CD4-positive, alpha-beta memory T cell (primary cell): ENCODE measurements at regions not wholly inside any gene's neighbourhood (a gene's known extent, or its start where the extent isn't known, plus 50 kb on each side); places are given as distances from the start of the nearest gene placed in this dataset.

Experiments
- CTCF ChIA-PET: fragments of 350-600 bp; sonication (Branson Sonifier 250); formaldehyde crosslinking; loops from one replicate; lab custom pipeline; 2021; ENCODE audit warnings: inconsistent platforms; ENCODE audit not compliant: partially characterized antibody; lab: Charles Lee
- POLR2A ChIA-PET: fragments of 350-600 bp; sonication (Branson Sonifier 250); formaldehyde crosslinking; loops from one replicate; lab custom pipeline; 2021; ENCODE audit not compliant: partially characterized antibody; lab: Charles Lee
- DNase-seq, 5 donors: peaks; one replicate each; pipeline versions ENCODE4 v3.0.0 to v3.0.0-alpha.2; 2020 to 2022; ENCODE audit warnings: mixed read lengths in 1 of 5
- H3K27ac ChIP-seq: one replicate; pipeline ENCODE4 v1.7.0; 2013; ENCODE audit warnings: low read depth, low read length
- H3K27me3 ChIP-seq: 2 replicates; pipeline ENCODE4 v1.7.0; 2013; ENCODE audit warnings: mild to moderate bottlenecking, low read length, moderate library complexity; ENCODE audit not compliant: insufficient read depth
- H3K36me3 ChIP-seq: 2 replicates; pipeline ENCODE4 v1.7.0; 2013; ENCODE audit warnings: mild to moderate bottlenecking, low read length, moderate library complexity; ENCODE audit not compliant: insufficient read depth
- H3K4me1 ChIP-seq: 2 replicates; pipeline ENCODE4 v1.7.0; 2013; ENCODE audit warnings: mild to moderate bottlenecking, low read length, moderate library complexity; ENCODE audit not compliant: insufficient read depth
- H3K4me3 ChIP-seq, 2 donors: one replicate each; pipeline ENCODE4 v1.7.0; 2013; ENCODE audit warnings: low read length in 2 of 2, mild to moderate bottlenecking in 1 of 2
- H3K9me3 ChIP-seq, 2 donors: one replicate each; pipeline ENCODE4 v1.7.0; 2013; ENCODE audit warnings: low read length in 2 of 2, control low read depth in 1 of 2; ENCODE audit not compliant: control insufficient read depth in 1 of 2
- H3K27ac Mint-ChIP-seq, 7 donors: one replicate each; pipeline ENCODE4 v1.8.0; 2020 to 2021; ENCODE audit warnings: mixed read lengths in 7 of 7, mild to moderate bottlenecking in 6 of 7, inconsistent platforms in 3 of 7, moderate library complexity in 3 of 7
- H3K27me3 Mint-ChIP-seq, 2 donors: one replicate each; pipeline ENCODE4 v1.8.0; 2020 to 2021; ENCODE audit warnings: mixed read lengths in 2 of 2
- H3K36me3 Mint-ChIP-seq, 2 donors: one replicate each; pipeline ENCODE4 v1.8.0; 2020 to 2021; ENCODE audit warnings: mixed read lengths in 2 of 2, inconsistent platforms in 1 of 2, mild to moderate bottlenecking in 1 of 2
- H3K4me1 Mint-ChIP-seq, 4 donors: one replicate each; pipeline ENCODE4 v1.8.0; 2020 to 2021; ENCODE audit warnings: mixed read lengths in 4 of 4, mild to moderate bottlenecking in 1 of 4
- H3K4me3 Mint-ChIP-seq, 8 donors: one replicate each; pipeline ENCODE4 v1.8.0; 2020 to 2021; ENCODE audit warnings: mixed read lengths in 8 of 8, mild to moderate bottlenecking in 7 of 8, moderate library complexity in 6 of 8, inconsistent platforms in 3 of 8
- H3K9me3 Mint-ChIP-seq, 8 donors: one replicate each; pipeline ENCODE4 v1.8.0; 2020 to 2021; ENCODE audit warnings: mixed read lengths in 8 of 8, mild to moderate bottlenecking in 5 of 8, inconsistent platforms in 3 of 8, moderate library complexity in 1 of 8
- intact Hi-C: fragments of 100-400 bp; cut with micrococcal nuclease; formaldehyde crosslinking; loops from one replicate; pipeline ENCODE4 v1.15.1; 2023

GRCh38 chr17:5662409-5663085 is 78.2 kb upstream of the NLRP1 start:
- H3K27ac ChIP-seq: no peak overlapping the region
- peaks cover 2 to 11% of the 10 kb centered on the region in 2 donors for H3K27me3 Mint-ChIP-seq
- no peak overlapping the region for H3K4me3 ChIP-seq
- H3K9me3 ChIP-seq: no peaks in the 10 kb centered on the region
- H3K4me1 ChIP-seq: no peaks in the 10 kb centered on the region
- ChIA-PET POLR2A (no interaction called here), CTCF (no interaction called here)
- H3K36me3 ChIP-seq: no peaks in the 10 kb centered on the region
- intact Hi-C loops: no loop called here
- H3K27me3 ChIP-seq: no peaks in the 10 kb centered on the region
- peak overlapping the region in 1 of 7 donors; percentile 52 for H3K27ac Mint-ChIP-seq
- H3K4me3 Mint-ChIP-seq: no peak overlapping the region
- no peak for DNase-seq
- no peaks in the 10 kb centered on the region for H3K9me3 Mint-ChIP-seq
- no peaks in the 10 kb centered on the region for H3K36me3 Mint-ChIP-seq
- no peaks in the 10 kb centered on the region for H3K4me1 Mint-ChIP-seq

- Mint-ChIP-seq H3K4me1 (no peaks in the 10 kb centered on the region), H3K9me3 (no peaks in the 10 kb centered on the region), H3K27ac (no peak overlapping the region), H3K27me3 (peaks cover 14 to 21% of the 10 kb centered on the region in 2 donors), H3K36me3 (no peaks in the 10 kb centered on the region), H3K4me3 (no peak overlapping the region)
- DNase-seq: no peak
- Histone ChIP-seq H3K27me3 (no peaks in the 10 kb centered on the region), H3K36me3 (no peaks in the 10 kb centered on the region), H3K27ac (no peak overlapping the region), H3K4me1 (no peaks in the 10 kb centered on the region), H3K4me3 (no peak overlapping the region), H3K9me3 (no peaks in the 10 kb centered on the region)
- ChIA-PET CTCF (no interaction called here), POLR2A (no interaction called here)
- intact Hi-C loops: no loop called here
These were observed 80.9 kb upstream of the NLRP1 start for GRCh38 chr17:5665164-5665563.

DNA sequence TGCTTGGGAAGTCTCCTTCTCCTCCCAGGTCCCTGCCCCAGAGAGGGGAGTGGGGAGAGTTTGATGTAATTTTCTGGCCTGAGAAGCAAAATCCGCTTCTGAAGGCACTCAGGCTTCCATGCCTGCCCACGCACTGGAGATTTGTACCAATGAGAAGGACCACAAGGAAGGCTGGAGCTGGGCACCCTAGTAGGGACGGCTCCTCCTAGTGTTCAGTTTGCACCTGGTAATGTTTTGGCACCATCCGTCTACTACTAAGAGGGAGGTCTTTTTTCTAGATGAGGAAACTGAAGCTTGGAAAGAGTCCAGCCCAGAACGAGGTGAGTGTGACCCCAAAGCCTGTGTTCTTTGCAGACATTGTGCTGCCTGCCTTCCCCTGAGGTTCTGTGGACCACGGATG is 83.6 kb upstream of the NLRP1 start:
- Histone ChIP-seq H3K4me1 (no peaks in the 10 kb centered on the region), H3K27ac (no peak overlapping the region), H3K4me3 (no peak overlapping the region), H3K36me3 (no peaks in the 10 kb centered on the region), H3K9me3 (no peaks in the 10 kb centered on the region), H3K27me3 (peaks cover 5% of the 10 kb centered on the region)
- Mint-ChIP-seq H3K27ac (no peak overlapping the region), H3K4me3 (no peak overlapping the region), H3K27me3 (peaks cover 14 to 23% of the 10 kb centered on the region in 2 donors), H3K4me1 (no peaks in the 10 kb centered on the region), H3K36me3 (no peaks in the 10 kb centered on the region), H3K9me3 (no peaks in the 10 kb centered on the region)
- CTCF ChIA-PET: interaction anchor here (1.5 kb wide), 1 partner anchor 76 kb away, joined by 4 read pairs; no protein-coding TSS in a partner anchor
- no peak for DNase-seq
- POLR2A ChIA-PET: no interaction called here
- intact Hi-C loops: no loop called here

DNA sequence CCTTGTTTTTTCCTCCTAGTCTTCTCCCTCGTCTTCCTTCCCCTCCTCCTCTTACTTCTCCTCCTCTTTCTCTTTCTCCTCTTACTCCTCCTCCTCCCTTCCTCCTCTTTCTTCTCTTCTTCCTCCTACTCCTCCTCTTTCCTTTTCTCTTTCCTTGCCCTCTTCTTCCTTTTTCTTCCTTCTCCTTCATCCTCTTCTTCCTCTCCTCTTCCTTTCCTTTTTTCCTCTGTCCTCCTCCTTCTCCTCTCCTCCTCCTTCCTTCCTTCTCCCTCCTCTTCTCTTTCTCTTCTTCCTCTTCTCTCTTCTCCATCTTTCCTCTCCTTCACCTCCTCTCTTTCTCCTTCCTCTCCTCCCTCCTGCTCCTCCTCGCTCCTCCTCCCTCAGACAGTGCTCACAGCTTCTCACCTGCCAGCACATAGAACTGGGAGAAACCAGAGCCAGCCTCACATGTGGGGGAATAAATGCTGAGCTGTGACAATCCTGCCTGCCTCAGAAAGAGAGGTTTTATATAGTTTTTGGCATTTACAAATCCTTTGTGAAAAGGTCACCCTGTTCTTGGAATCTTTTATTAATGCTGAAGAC is 84.3 kb upstream of the NLRP1 start:
- no peaks in the 10 kb centered on the region for H3K4me1 ChIP-seq
- Mint-ChIP-seq H3K27me3 (peaks cover 14 to 28% of the 10 kb centered on the region in 2 donors), H3K36me3 (no peaks in the 10 kb centered on the region), H3K4me3 (peak overlapping the region in 1 of 8 donors; percentile 68), H3K4me1 (no peaks in the 10 kb centered on the region), H3K9me3 (no peaks in the 10 kb centered on the region), H3K27ac (no peak overlapping the region)
- H3K36me3 ChIP-seq: no peaks in the 10 kb centered on the region
- no peaks in the 10 kb centered on the region for H3K9me3 ChIP-seq
- ChIA-PET CTCF (interaction anchor here (1.5 kb wide), 1 partner anchor 77 kb away, joined by 4 read pairs; no protein-coding TSS in a partner anchor), POLR2A (no interaction called here)
- peaks cover 5% of the 10 kb centered on the region for H3K27me3 ChIP-seq
- intact Hi-C loops: no loop called here
- no peak overlapping the region for H3K27ac ChIP-seq
- H3K4me3 ChIP-seq: no peak overlapping the region
- no peak for DNase-seq

DNA sequence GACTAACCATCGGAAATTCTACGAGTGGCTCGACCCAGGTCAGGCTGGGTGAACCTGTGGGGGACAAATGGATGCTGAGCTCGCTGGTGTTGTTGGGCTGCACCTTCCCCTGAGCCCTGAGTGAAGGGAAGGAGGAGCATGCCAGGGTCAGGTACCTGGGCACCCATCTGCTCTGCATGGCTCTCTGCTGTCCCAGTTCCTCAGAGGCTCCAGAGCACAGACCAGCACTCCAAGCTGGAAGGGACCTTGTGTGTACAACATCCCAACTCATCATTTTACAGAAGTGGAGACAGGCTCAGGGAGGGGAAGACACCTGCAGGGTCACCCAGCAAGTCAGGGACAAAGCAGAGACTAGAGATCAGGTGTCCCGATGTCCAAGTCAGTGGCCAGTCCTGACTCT is 84.9 kb upstream of the NLRP1 start:
- ChIA-PET POLR2A (no interaction called here), CTCF (interaction anchor here (0.7 kb wide), 1 partner anchor 10 kb away, joined by 4 read pairs; no protein-coding TSS in a partner anchor)
- Histone ChIP-seq H3K36me3 (no peaks in the 10 kb centered on the region), H3K9me3 (no peaks in the 10 kb centered on the region), H3K4me3 (no peak overlapping the region), H3K4me1 (no peaks in the 10 kb centered on the region), H3K27me3 (peaks cover 5% of the 10 kb centered on the region), H3K27ac (no peak overlapping the region)
- H3K27ac Mint-ChIP-seq: no peak overlapping the region
- H3K9me3 Mint-ChIP-seq: no peaks in the 10 kb centered on the region
- intact Hi-C loops: no loop called here
- H3K4me3 Mint-ChIP-seq: no peak overlapping the region
- H3K4me1 Mint-ChIP-seq: no peaks in the 10 kb centered on the region
- DNase-seq: no peak
- peaks cover 16 to 28% of the 10 kb centered on the region in 2 donors for H3K27me3 Mint-ChIP-seq
- no peaks in the 10 kb centered on the region for H3K36me3 Mint-ChIP-seq

DNA sequence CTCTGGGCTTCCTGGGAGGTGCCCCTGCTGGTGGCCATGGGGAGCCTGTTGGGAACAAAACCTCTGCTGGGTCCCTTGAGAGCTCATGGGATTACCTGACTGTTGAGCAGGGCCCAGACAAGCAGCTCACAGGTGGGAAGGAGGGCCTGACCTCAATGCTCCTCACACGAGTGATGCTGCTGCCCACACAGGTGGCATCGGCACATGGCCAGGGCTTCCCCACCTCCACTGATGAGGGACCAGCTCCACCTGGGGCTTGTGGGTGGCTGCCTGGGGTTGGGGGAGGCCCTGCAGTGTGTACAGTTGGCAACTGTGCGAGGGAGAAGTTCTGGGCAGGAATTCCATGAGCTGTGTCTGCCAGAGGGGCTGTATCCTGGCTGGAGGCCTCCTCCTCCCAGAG is 87.8 kb upstream of the NLRP1 start:
- H3K27me3 Mint-ChIP-seq: peaks cover 17 to 23% of the 10 kb centered on the region in 2 donors
- no peak for DNase-seq
- H3K4me3 ChIP-seq: no peak overlapping the region
- H3K36me3 Mint-ChIP-seq: no peaks in the 10 kb centered on the region
- H3K9me3 ChIP-seq: no peaks in the 10 kb centered on the region
- no peak overlapping the region for H3K27ac Mint-ChIP-seq
- POLR2A ChIA-PET: no interaction called here
- no peaks in the 10 kb centered on the region for H3K9me3 Mint-ChIP-seq
- H3K27me3 ChIP-seq: peaks cover 5% of the 10 kb centered on the region
- no peaks in the 10 kb centered on the region for H3K4me1 Mint-ChIP-seq
- no peak overlapping the region for H3K4me3 Mint-ChIP-seq
- no peaks in the 10 kb centered on the region for H3K36me3 ChIP-seq
- CTCF ChIA-PET: no interaction called here
- intact Hi-C loops: no loop called here
- no peaks in the 10 kb centered on the region for H3K4me1 ChIP-seq
- no peak overlapping the region for H3K27ac ChIP-seq

- DNase-seq: no peak
- H3K4me3 Mint-ChIP-seq: no peak overlapping the region
- ChIA-PET POLR2A (no interaction called here), CTCF (no interaction called here)
- no peak overlapping the region for H3K27ac ChIP-seq
- H3K4me1 Mint-ChIP-seq: no peaks in the 10 kb centered on the region
- no peaks in the 10 kb centered on the region for H3K9me3 ChIP-seq
- H3K9me3 Mint-ChIP-seq: no peaks in the 10 kb centered on the region
- intact Hi-C loops: no loop called here
- no peaks in the 10 kb centered on the region for H3K36me3 Mint-ChIP-seq
- no peak overlapping the region for H3K4me3 ChIP-seq
- no peaks in the 10 kb centered on the region for H3K36me3 ChIP-seq
- no peak overlapping the region for H3K27ac Mint-ChIP-seq
- no peaks in the 10 kb centered on the region for H3K4me1 ChIP-seq
- H3K27me3 ChIP-seq: peaks cover 5% of the 10 kb centered on the region
- peaks cover 14 to 22% of the 10 kb centered on the region in 2 donors for H3K27me3 Mint-ChIP-seq
These were observed 88.6 kb upstream of the NLRP1 start for GRCh38 chr17:5672815-5673430.
